ENCODE measurements at regions not wholly inside any gene's neighbourhood (a gene's known extent, or its start where the extent isn't known, plus 50 kb on each side); places are given as distances from the start of the nearest gene placed in this dataset.

GRCh38 chr14:99023371-99023770, 248.6 kb downstream of the BCL11B start:
- DNase-seq (ENCODE audit: low read depth, low spot score), result no peak
- H3K27me3 ChIP-seq (ENCODE audit: control insufficient read depth, insufficient read depth, low read length), result no peaks in the 10 kb centered on the region
- no peaks in the 10 kb centered on the region for H3K4me1 ChIP-seq (ENCODE audit: control insufficient read depth, insufficient read depth, low read length)
- no peaks in the 10 kb centered on the region for H3K9me3 ChIP-seq (ENCODE audit: control insufficient read depth, insufficient read depth, low read length)
- H3K4me3 ChIP-seq (ENCODE audit: low read length), result no peak overlapping the region
- WGBS (ENCODE audit: insufficient coverage, insufficient read length), result no CpG with 5 or more reads among the region's 1 CpG
- H3K27ac ChIP-seq (ENCODE audit: low read length), result no peak overlapping the region
- H3K36me3 ChIP-seq (ENCODE audit: control insufficient read depth, insufficient read depth, low read length), result no peaks in the 10 kb centered on the region

- Histone ChIP-seq H3K4me1 (ENCODE audit: control insufficient read depth, insufficient read depth, low read length) (no peaks in the 10 kb centered on the region), H3K27ac (ENCODE audit: low read length) (no peak overlapping the region), H3K36me3 (ENCODE audit: control insufficient read depth, insufficient read depth, low read length) (no peaks in the 10 kb centered on the region), H3K27me3 (ENCODE audit: control insufficient read depth, insufficient read depth, low read length) (no peaks in the 10 kb centered on the region), H3K9me3 (ENCODE audit: control insufficient read depth, insufficient read depth, low read length) (no peaks in the 10 kb centered on the region), H3K4me3 (ENCODE audit: low read length) (no peak overlapping the region)
- WGBS (ENCODE audit: insufficient coverage, insufficient read length), result no CpG with 5 or more reads among the region's 4 CpGs
- DNase-seq (ENCODE audit: low read depth, low spot score), result no peak
These were observed 247.1 kb downstream of the BCL11B start for GRCh38 chr14:99024926-99025325.

GRCh38 chr14:99025418-99025817, 246.6 kb downstream of the BCL11B start:
- Histone ChIP-seq H3K27me3 (ENCODE audit: control insufficient read depth, insufficient read depth, low read length) (no peaks in the 10 kb centered on the region), H3K36me3 (ENCODE audit: control insufficient read depth, insufficient read depth, low read length) (no peaks in the 10 kb centered on the region), H3K4me3 (ENCODE audit: low read length) (no peak overlapping the region), H3K4me1 (ENCODE audit: control insufficient read depth, insufficient read depth, low read length) (no peaks in the 10 kb centered on the region), H3K9me3 (ENCODE audit: control insufficient read depth, insufficient read depth, low read length) (no peaks in the 10 kb centered on the region), H3K27ac (ENCODE audit: low read length) (no peak overlapping the region)
- no CpG with 5 or more reads among the region's 11 CpGs for whole genome bisulfite sequencing (ENCODE audit: insufficient coverage, insufficient read length)
- no peak for DNase-seq (ENCODE audit: low read depth, low spot score)

- Histone ChIP-seq H3K4me3 (ENCODE audit: low read length) (no peak overlapping the region), H3K36me3 (ENCODE audit: control insufficient read depth, insufficient read depth, low read length) (no peaks in the 10 kb centered on the region), H3K27me3 (ENCODE audit: control insufficient read depth, insufficient read depth, low read length) (no peaks in the 10 kb centered on the region), H3K4me1 (ENCODE audit: control insufficient read depth, insufficient read depth, low read length) (no peaks in the 10 kb centered on the region), H3K9me3 (ENCODE audit: control insufficient read depth, insufficient read depth, low read length) (no peaks in the 10 kb centered on the region), H3K27ac (ENCODE audit: low read length) (no peak overlapping the region)
- no CpG with 5 or more reads among the region's 2 CpGs for WGBS (ENCODE audit: insufficient coverage, insufficient read length)
- no peak for DNase-seq (ENCODE audit: low read depth, low spot score)
These were observed 245.5 kb downstream of the BCL11B start for GRCh38 chr14:99026471-99026870.

GRCh38 chr14:99028041-99028440, 244.0 kb downstream of the BCL11B start:
- Histone ChIP-seq H3K9me3 (ENCODE audit: control insufficient read depth, insufficient read depth, low read length) (no peaks in the 10 kb centered on the region), H3K4me1 (ENCODE audit: control insufficient read depth, insufficient read depth, low read length) (no peaks in the 10 kb centered on the region), H3K36me3 (ENCODE audit: control insufficient read depth, insufficient read depth, low read length) (no peaks in the 10 kb centered on the region), H3K27me3 (ENCODE audit: control insufficient read depth, insufficient read depth, low read length) (no peaks in the 10 kb centered on the region), H3K4me3 (ENCODE audit: low read length) (no peak overlapping the region), H3K27ac (ENCODE audit: low read length) (no peak overlapping the region)
- WGBS (ENCODE audit: insufficient coverage, insufficient read length), result no CpG with 5 or more reads among the region's 6 CpGs
- DNase-seq (ENCODE audit: low read depth, low spot score), result no peak

- no peaks in the 10 kb centered on the region for H3K27me3 ChIP-seq (ENCODE audit: control insufficient read depth, insufficient read depth, low read length)
- WGBS (ENCODE audit: insufficient coverage, insufficient read length), result no CpG with 5 or more reads among the region's 5 CpGs
- H3K4me1 ChIP-seq (ENCODE audit: control insufficient read depth, insufficient read depth, low read length), result no peaks in the 10 kb centered on the region
- no peak overlapping the region for H3K4me3 ChIP-seq (ENCODE audit: low read length)
- no peaks in the 10 kb centered on the region for H3K36me3 ChIP-seq (ENCODE audit: control insufficient read depth, insufficient read depth, low read length)
- no peaks in the 10 kb centered on the region for H3K9me3 ChIP-seq (ENCODE audit: control insufficient read depth, insufficient read depth, low read length)
- no peak overlapping the region for H3K27ac ChIP-seq (ENCODE audit: low read length)
- no peak for DNase-seq (ENCODE audit: low read depth, low spot score)
These were observed 243.5 kb downstream of the BCL11B start for GRCh38 chr14:99028521-99028920.

GRCh38 chr14:99029145-99029915, 242.7 kb downstream of the BCL11B start:
- H3K4me3 ChIP-seq (ENCODE audit: low read length), result no peak overlapping the region
- no peaks in the 10 kb centered on the region for H3K36me3 ChIP-seq (ENCODE audit: control insufficient read depth, insufficient read depth, low read length)
- WGBS (ENCODE audit: insufficient coverage, insufficient read length), result no CpG with 5 or more reads among the region's 14 CpGs
- no peak for DNase-seq (ENCODE audit: low read depth, low spot score)
- H3K27ac ChIP-seq (ENCODE audit: low read length), result no peak overlapping the region
- no peaks in the 10 kb centered on the region for H3K4me1 ChIP-seq (ENCODE audit: control insufficient read depth, insufficient read depth, low read length)
- H3K9me3 ChIP-seq (ENCODE audit: control insufficient read depth, insufficient read depth, low read length), result no peaks in the 10 kb centered on the region
- no peaks in the 10 kb centered on the region for H3K27me3 ChIP-seq (ENCODE audit: control insufficient read depth, insufficient read depth, low read length)

GRCh38 chr14:99029916-99030305, 242.1 kb downstream of the BCL11B start:
- Histone ChIP-seq H3K9me3 (ENCODE audit: control insufficient read depth, insufficient read depth, low read length) (no peaks in the 10 kb centered on the region), H3K4me3 (ENCODE audit: low read length) (no peak overlapping the region), H3K36me3 (ENCODE audit: control insufficient read depth, insufficient read depth, low read length) (no peaks in the 10 kb centered on the region), H3K4me1 (ENCODE audit: control insufficient read depth, insufficient read depth, low read length) (no peaks in the 10 kb centered on the region), H3K27ac (ENCODE audit: low read length) (no peak overlapping the region), H3K27me3 (ENCODE audit: control insufficient read depth, insufficient read depth, low read length) (no peaks in the 10 kb centered on the region)
- DNase-seq (ENCODE audit: low read depth, low spot score), result no peak
- no CpG with 5 or more reads among the region's 5 CpGs for WGBS (ENCODE audit: insufficient coverage, insufficient read length)

- H3K27ac ChIP-seq (ENCODE audit: low read length), result no peak overlapping the region
- WGBS (ENCODE audit: insufficient coverage, insufficient read length), result no CpG with 5 or more reads among the region's 2 CpGs
These were observed 241.5 kb downstream of the BCL11B start for GRCh38 chr14:99030454-99030853.

GRCh38 chr14:99032759-99033158, 239.2 kb downstream of the BCL11B start:
- Histone ChIP-seq H3K27ac (ENCODE audit: low read length) (no peak overlapping the region), H3K27me3 (ENCODE audit: control insufficient read depth, insufficient read depth, low read length) (no peaks in the 10 kb centered on the region), H3K36me3 (ENCODE audit: control insufficient read depth, insufficient read depth, low read length) (no peaks in the 10 kb centered on the region), H3K4me1 (ENCODE audit: control insufficient read depth, insufficient read depth, low read length) (no peaks in the 10 kb centered on the region), H3K4me3 (ENCODE audit: low read length) (no peak overlapping the region), H3K9me3 (ENCODE audit: control insufficient read depth, insufficient read depth, low read length) (no peaks in the 10 kb centered on the region)
- DNase-seq (ENCODE audit: low read depth, low spot score), result no peak
- no CpG with 5 or more reads among the region's 8 CpGs for WGBS (ENCODE audit: insufficient coverage, insufficient read length)

More at GRCh38 chr14:99030454-99030853, 241.5 kb downstream of the BCL11B start:
- no peak overlapping the region for H3K4me3 ChIP-seq (ENCODE audit: low read length)
- no peak for DNase-seq (ENCODE audit: low read depth, low spot score)
- no peaks in the 10 kb centered on the region for H3K36me3 ChIP-seq (ENCODE audit: control insufficient read depth, insufficient read depth, low read length)
- no peaks in the 10 kb centered on the region for H3K4me1 ChIP-seq (ENCODE audit: control insufficient read depth, insufficient read depth, low read length)
- no peaks in the 10 kb centered on the region for H3K27me3 ChIP-seq (ENCODE audit: control insufficient read depth, insufficient read depth, low read length)
- no peaks in the 10 kb centered on the region for H3K9me3 ChIP-seq (ENCODE audit: control insufficient read depth, insufficient read depth, low read length)

- DNase-seq (ENCODE audit: low read depth, low spot score), result no peak
- H3K27ac ChIP-seq (ENCODE audit: low read length), result no peak overlapping the region
- H3K27me3 ChIP-seq (ENCODE audit: control insufficient read depth, insufficient read depth, low read length), result no peaks in the 10 kb centered on the region
- no peaks in the 10 kb centered on the region for H3K9me3 ChIP-seq (ENCODE audit: control insufficient read depth, insufficient read depth, low read length)
- no peaks in the 10 kb centered on the region for H3K36me3 ChIP-seq (ENCODE audit: control insufficient read depth, insufficient read depth, low read length)
- no peaks in the 10 kb centered on the region for H3K4me1 ChIP-seq (ENCODE audit: control insufficient read depth, insufficient read depth, low read length)
- no CpG with 5 or more reads among the region's 9 CpGs for WGBS (ENCODE audit: insufficient coverage, insufficient read length)
- H3K4me3 ChIP-seq (ENCODE audit: low read length), result no peak overlapping the region
These were observed 238.0 kb downstream of the BCL11B start for GRCh38 chr14:99033951-99034350.
